NCI-H526 treated with DMSO at 0.1 percent for 48 hours (cell line): ENCODE measurements at regions not wholly inside any gene's neighbourhood (a gene's known extent, or its start where the extent isn't known, plus 50 kb on each side); places are given as distances from the start of the nearest gene placed in this dataset.

Source experiments
- DNase-seq: peaks from one replicate; lab custom pipeline; 2025; lab: John Stamatoyannopoulos, UW

GRCh38 chr1:87615491-87615890, 286.8 kb downstream of the LMO4 start:
- DNase-seq: no peak

GRCh38 chr1:87615901-87616300, 287.2 kb downstream of the LMO4 start:
- no peak for DNase-seq

DNA sequence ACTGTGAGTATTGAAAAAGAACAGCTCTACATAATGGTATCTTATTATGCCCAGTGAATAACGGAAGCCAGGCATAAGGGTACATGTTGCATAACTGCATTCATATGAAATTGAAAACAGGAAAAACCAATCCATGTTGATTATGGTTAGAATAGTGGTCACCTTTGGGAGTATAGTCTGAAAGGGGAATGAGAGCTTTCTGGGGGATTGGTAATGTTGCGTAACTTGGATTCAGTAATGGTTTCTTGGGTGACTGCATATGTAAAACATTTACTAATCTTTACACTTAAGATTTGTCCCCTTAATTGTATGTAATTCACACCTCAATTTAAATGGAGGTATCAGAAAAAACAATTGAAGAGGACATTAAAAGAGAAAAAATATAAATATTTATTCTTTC, 292.1 kb downstream of the LMO4 start:
- DNase-seq: no peak

DNA sequence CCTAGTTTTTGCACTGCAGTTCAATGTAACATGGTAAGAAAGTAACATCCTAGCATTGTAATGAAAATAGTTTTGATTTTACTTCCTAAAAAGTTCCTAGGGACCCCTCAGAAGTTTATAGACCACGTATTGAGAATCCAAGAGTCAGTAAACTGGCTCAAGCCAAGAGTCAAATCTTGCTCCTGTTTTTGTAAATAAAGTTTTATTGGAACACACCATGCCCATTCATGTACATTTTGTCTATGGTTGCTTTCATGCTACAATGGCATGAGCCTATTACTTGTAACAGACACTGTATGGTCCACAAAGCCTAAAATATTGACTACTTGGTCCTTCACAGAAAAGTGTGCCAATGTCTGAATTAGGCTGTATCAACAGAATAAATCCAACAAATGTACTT, 301.0 kb downstream of the LMO4 start:
- DNase-seq: no peak

DNA sequence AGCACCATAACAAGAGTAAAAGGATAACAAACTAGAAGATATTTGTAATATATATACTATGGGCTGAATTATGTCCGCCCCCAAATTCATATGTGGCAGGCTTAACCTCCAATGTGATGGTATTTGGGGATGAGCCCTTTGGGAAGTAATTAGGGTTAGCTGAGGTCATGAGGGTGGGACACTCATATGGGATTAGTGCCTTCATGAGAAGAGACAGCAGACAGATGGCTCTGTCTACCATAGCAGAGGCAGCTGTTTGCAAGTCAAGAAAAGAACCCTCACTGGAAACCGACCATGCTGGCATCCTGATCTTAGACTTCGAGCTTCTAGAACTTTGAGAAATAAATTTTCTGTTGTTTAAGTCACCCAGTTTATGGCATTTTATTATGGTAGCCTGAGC, 303.6 kb downstream of the LMO4 start:
- no peak for DNase-seq

DNA sequence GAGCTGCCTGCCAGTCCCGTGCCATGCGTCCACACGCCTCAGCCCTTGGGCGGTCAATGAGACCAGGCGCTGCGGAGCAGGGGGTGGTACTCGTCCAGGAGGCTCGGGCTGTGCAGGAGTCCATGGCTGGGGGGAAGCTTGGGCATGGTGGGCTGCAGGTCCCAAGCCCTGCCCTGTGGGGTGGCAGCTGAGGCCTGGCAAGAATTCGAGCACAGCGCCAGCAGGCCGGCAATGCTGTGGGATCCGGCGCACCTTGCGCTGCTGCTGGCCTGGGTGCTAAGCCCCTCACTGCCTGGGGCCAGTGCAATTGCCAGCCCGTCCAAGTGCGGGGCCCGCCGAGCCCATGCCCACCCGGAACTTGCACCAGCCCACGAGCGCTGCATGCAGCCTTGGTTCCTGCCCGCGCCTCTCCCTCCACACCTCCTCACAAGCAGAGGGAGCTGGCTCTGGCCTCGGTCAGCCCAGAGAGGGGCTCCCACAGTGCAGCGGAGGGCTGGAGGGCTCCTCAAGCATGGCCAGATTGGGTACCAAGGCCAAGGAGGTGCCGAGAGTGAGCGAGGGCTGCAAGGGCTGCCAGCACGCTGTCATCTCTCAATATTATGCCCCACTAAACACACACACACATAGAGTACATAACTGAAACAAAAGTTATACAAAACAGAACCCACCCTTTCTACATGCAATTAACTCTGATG, 307.7 kb downstream of the LMO4 start:
- no peak for DNase-seq

DNA sequence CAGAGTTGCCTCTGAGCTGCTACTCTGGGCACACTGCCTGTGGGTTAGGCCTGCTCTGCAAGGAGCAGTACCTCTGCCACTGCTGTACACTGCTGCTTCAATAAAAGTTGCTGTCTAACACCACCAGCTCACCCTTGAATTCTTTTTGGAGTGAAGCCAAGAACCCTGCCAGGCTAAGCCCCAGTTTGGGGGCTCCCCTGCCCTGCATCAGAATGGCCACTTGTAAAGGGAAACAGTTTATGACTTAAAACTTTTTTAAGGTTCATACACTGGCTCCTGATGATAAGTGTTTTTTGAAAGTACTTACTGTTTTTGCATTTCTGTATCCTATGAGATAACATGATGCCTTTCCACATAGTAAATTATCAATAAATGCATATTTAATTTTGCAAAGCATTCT, 310.0 kb downstream of the LMO4 start:
- no peak for DNase-seq

DNA sequence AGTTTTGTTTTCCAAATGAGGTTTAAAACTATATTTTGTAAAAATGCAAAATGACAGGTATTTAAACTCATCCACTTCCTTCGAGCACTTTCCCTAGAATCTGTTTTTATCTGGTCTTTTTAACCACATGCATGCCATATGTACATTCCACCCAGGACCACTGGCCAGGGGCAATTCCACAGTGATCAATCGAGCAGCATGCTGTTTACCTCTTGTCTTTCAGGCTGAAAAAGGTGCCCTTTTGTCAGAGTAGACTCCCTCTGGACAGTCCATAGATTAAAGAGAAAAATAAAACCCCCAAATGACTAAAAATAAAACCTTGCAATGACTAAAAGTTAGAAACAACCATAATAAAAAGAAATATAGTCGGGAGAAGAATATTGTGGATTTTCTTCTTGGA, 313.3 kb downstream of the LMO4 start:
- DNase-seq: no peak

DNA sequence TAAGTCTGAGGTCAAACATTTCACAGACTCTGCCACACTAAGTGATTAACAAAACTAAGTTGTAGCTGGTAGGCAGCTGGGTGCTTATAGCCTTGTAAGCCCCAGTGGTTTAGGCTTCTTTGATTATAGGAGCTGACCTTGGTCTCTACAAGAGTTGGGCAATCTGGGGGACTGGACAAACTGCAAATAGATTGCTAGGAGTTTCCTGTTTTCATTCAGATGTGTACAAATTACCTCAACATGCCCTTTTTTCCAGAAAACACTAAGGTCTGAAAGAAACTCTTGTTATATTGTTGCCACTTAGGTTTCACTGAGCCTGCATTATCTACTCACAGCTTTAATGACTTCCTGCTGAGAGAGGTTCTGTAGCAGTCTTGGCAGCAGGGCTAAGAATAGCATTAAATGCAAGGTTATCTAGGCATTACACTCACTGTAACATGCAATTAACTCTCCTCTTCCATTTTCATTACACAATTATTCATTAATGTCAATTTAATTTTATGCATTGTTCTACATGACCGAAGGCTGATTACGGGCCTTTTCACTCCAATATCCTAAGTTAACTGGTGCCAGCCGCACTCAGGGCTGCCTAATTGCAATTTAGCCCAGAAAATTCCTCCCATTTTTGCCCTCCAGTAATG, 314.0 kb downstream of the LMO4 start:
- no peak for DNase-seq

DNA sequence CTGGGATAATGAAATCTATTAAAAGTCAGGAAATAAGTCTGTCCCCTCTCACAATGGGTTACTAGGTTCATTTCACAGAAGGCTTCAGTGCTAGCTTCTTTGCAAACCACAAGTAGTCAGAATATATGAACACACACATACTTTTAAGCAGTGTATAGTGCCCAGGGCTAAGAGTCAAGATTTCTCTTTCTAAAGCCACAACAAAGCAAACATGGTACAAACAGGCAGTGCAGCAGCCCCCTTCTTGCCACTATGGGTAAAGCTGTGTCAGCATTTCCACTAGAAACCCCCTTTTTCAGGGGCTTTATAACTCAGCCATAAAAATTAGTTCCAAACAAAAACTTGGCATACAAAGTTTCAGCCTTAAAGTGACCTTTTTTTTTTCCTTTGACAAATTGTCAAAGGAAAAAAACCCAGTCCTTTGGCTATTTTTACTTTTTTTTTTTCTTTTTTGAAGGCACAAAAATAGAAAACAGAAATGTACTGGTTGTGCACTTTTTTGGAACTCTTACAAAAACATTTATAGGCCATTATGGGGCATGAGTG, 315.4 kb downstream of the LMO4 start:
- DNase-seq: no peak

GRCh38 chr1:87644579-87645190, 316.0 kb downstream of the LMO4 start:
- no peak for DNase-seq

DNA sequence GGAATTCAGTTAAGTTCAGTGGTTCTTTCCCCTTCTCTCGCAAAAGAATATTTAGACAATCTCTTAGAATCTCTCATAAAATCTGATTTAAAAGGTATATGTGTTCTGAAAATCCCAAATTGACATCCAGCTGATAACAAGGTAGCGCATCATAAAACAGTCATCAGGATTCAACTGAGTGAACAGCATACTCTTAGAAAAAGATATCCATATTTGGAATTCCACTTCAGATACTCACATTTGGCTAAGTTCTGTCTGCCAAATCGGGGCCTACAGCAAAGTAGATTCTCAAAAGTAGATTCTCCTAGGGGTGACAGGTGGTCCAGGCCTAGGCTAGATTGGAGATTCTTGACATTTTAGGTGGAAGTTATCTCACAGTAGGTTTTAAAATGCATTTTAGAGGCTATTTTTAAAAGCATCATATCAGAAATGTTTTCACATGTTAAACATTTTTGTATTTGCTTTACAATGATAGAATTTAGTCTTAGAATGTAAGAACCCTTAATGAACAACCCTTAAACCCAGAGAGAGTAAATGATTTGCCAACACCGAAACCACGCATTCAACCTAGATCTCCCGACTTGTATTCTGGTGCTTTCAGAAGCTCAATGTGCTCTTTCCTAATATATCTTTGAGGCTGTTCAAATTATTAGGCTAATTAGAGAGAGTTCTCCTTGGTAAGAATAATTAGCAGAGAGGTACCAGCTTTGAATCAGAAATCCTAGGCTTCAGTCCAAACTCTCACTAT, 318.9 kb downstream of the LMO4 start:
- DNase-seq: no peak

DNA sequence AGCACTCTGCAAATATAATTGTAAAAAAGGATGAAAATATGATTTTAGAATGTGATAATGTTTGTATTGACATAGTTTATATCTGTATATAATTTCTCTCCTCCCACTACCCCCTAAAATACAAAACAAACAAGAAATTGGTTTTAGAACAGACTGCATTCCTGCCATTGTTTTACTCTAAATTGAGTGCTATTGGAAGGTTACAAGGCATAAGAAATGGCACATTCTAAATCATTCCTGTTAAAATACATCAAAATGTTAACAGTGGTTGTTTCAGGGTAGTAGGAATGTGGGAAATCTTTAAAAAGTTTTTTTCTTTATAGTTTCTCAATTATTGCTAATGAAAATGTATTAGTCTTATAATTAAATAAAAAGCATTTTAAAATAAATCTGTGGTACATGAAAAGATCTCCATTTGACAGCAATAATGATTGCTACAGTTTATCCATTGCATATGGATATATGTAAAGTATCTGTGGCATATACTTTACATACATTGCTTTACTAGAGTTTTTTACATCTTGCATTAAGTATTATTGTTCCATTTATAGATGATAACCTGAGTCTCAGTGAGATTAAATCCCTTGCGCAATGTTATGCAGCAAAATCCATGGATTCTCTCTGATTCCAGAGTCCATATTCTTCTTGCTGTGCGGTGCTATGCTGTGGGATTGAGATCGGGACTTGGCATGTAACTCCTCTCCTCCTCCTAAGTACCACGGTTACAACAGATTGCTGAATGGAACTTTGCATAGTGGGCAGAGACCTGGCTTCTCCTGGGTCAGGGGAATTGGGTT, 319.8 kb downstream of the LMO4 start:
- no peak for DNase-seq

DNA sequence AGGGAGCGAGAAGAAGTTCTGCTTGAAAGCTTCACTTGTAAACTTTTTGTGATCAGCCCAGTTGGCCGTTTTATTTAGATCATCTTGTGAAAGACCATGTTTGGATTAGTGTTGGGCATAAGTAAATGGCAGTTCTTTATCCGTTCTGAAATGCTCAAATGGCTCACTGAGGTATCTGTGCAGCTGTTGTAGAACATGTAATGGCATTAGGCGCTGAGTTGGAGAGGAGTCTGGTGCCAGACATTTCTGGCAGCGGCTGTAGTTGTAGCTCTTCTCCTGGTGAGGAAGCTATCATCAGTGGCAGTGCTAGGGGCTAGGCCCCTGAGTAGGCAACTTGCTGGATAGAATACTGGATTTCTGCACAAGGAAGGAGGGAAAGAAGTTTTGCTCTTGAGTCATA, 321.6 kb downstream of the LMO4 start:
- no peak for DNase-seq

DNA sequence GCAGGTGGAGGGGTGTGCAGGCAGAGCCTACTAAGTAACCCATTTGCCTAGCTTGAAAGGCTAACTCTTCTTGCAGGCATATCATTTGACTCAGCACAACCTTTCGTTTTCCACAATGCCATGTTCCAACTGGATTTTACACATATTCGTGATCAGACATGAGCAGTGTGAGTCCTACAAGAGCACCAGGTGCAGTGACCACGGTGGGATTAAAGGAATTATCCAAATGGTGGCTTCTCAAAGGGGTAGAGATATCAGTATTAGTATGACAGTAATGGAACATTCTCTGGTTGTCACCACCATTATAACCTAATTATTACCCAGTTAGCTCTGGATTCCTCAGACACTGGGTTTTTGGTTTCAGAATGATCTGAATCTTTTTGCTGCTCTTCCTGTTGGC, 323.5 kb downstream of the LMO4 start:
- no peak for DNase-seq

DNA sequence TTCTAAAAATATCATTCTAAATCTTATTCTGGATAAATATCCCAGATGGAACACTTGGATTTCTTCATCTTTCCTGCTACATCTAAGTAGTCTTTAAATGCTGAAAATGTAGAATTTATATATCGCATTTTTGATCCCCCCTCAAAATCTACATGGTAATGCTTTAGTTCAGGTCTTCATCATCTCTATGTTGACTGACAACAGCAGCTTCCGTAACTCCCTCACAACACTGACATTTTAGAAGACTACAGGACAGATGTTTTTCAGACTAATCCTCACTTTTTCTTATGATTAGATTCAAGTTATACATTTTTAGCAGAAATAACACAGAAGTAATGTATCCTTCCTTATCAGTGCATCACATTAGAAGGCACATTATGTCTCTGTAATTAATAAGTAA, 336.5 kb downstream of the LMO4 start:
- DNase-seq: no peak

DNA sequence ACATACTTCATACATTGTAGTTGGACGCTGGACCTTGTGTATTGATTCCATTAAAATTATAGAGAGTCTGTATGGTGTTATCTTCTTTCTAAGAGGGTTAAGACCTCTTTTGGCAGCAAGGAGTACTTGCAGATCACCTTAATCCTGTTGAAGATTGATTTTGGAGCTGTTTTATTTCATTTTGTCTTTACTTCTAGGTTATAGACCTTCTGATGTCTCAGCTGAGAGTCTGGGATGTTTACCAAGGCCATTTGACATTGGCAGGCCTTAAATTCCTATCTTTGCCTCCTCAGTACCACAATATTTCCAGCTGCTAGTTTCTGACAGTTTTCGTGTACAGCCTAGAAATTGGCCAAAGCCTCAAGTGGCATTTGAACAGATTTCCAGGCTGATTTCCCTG, 338.0 kb downstream of the LMO4 start:
- no peak for DNase-seq

DNA sequence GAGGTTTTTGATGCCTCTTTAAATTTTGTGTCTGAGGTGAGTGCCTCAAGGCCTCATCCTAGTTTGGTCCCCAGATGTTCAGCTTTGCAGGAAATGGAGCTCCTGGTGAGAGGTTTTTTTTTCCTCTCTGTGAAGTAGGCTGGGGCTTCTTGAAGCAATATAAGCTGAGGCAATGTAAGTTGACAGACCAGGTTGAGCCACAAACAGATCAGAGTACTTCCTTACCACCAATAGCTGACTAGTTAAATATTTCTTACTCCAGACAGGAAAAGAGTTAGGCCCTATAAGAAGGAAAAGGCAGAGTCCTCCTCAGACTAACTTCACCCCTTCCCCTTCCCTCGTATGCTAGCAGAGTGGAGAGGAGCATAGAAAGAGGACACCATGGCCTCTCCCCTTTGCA, 341.0 kb downstream of the LMO4 start:
- DNase-seq: no peak

DNA sequence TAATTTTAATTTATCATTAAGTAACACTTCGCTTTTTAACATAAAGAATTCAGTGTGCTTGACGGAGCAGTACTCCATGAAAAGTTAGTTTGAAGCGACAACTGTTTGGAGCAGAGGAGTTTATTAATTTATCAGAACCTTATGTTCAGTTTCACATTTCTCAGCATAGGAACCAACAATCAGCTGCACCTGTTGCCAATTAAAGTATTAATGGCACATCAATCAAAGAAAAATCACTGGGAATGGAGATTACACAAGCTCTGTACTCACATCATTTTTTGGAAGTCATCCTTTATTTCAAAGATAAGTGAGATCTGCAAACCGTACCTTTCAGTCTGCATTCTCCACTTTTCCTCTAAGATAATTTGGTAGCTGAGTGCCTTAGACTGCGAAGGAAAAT, 344.6 kb downstream of the LMO4 start:
- DNase-seq: no peak

DNA sequence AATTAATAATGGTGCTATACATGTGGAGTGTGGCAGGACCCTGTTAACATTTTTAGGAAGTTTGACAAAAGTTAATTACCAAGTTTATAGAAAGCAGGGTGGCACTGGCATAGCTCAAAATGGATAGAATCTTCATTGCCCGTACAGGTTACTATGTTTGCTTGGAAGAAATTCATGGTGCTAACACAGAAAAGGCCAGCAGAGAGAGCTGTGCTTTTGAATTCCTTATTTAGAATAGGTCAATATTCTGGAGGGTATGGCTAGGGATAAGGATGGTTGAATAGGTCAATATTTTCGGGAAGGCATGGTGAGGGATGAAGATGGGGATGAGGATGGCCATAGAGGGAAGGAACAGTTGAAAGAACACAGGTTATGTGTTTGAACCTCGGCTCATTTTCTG, 345.1 kb downstream of the LMO4 start:
- no peak for DNase-seq

DNA sequence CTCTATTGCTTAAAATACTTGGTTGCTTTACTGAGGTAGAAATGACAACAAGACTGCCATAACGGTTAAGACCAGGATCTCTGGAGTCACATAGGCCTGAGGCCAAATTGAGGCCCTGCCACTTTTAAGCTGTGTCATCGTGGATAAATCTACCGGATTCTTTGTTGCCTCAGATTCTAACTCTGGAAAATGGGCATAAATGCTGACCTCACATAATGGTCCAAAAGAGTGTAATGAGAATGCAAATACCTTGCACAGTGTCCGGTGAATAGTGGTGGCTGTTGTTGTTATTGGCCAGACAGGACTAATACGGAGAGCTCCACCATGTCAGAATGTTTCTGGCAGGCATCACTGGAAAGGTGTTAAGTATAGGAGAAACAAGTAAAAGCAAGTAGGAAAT, 346.1 kb downstream of the LMO4 start:
- no peak for DNase-seq

- DNase-seq: peak; percentile 72
These were observed 349.6 kb downstream of the LMO4 start for GRCh38 chr1:87678266-87678665.
